Heart left ventricle (tissue), 13 donors: ENCODE measurements at regions not wholly inside any gene's neighbourhood (a gene's known extent, or its start where the extent isn't known, plus 50 kb on each side); places are given as distances from the start of the nearest gene placed in this dataset.

Experiments used
- CTCF ChIP-seq, 12 donors: fragments of 200-600 bp; sonication (generic) in 4 of 12; IDR thresholded peaks; one replicate each; pipeline versions ENCODE4 v1.5.0 to v1.8.0; 2018 to 2022; ENCODE audit warnings: antibody characterized with exemption in 12 of 12, mild to moderate bottlenecking in 5 of 12
- POLR2A ChIP-seq, 2 donors: fragments of 450-650 bp; IDR thresholded peaks; one replicate each; pipeline ENCODE4 v1.6.1; 2017; ENCODE audit warnings: antibody characterized with exemption in 2 of 2, mild to moderate bottlenecking in 2 of 2, moderate library complexity in 2 of 2
- donor health status: ischemic (EF 13 %, LVEDD 7.1; RV severe dilation, severe dysfunction).
- donor health status: DM: no; HTN: yes; CAD: no.
- donor health status: DM: no; HTN: no; CAD: no.
- donor health status: ischemic (EF 25% LVEDD 6.9; RV normal size, moderate dysfunction).
- donor health status: ischemic (EF 25% LVEDD 5.7; RV mildly dilated, moderate dysfunction).
- donor health status: ischemic (EF 35%, LVEDD 5.7; RV mildly dilated, moderate dysfunction).
- donor health status: nonischemic (EF 11% LVEDD 7.7; RV severe dilation, severe dysfunction).
- donor health status: DM: yes; HTN: yes; CAD: no.
- donor health status: PGD.
- donor health status: ischemic (EF 29% LVEDD 5.4; RV normal size, mild dysfunction).
- donor health status: nonischemic (EF 23%, LVEDD 6.1; RV moderate dilation, normal function).

GRCh38 chr1:175872588-175872987 is 129.2 kb upstream of the TNR start:
- TF ChIP-seq CTCF (IDR thresholded peaks at IDR 0.05): no peak
- no peak for TF ChIP-seq POLR2A (IDR thresholded peaks at IDR 0.05)
